Esophagus muscularis mucosa (tissue), 4 donors: ENCODE measurements at regions not wholly inside any gene's neighbourhood (a gene's known extent, or its start where the extent isn't known, plus 50 kb on each side); places are given as distances from the start of the nearest gene placed in this dataset.
"Not testable (repeated sequence)": the region's sequence is repeated elsewhere in the genome, so short reads cannot be mapped to it uniquely, and the experiment has no call there.

Experiments used
- DNase-seq: peaks from one replicate; pipeline ENCODE4 v3.0.0-alpha.2; 2017; ENCODE audit errors: extremely low spot score
- H3K27ac ChIP-seq, 4 donors: fragments of 200-600 bp; sonication (generic); replicated peaks in 1 of 4; 1 replicate in 3 of 4; 2 replicates in 1 of 4; pipeline ENCODE4 v1.5.1; 2016 to 2019; ENCODE audit warnings: mild to moderate bottlenecking in 1 of 4
- H3K27me3 ChIP-seq, 4 donors: fragments of 200-600 bp; sonication (generic); one replicate each; pipeline versions ENCODE4 v1.5.1 to v1.6.0; 2016 to 2019
- H3K36me3 ChIP-seq, 4 donors: fragments of 200-600 bp; sonication (generic); one replicate each; pipeline ENCODE4 v1.5.1; 2016 to 2019
- H3K4me1 ChIP-seq, 4 donors: fragments of 200-600 bp; sonication (generic); one replicate each; pipeline ENCODE4 v1.5.1; 2016 to 2019
- H3K4me3 ChIP-seq, 4 donors: fragments of 200-600 bp; sonication (generic); 1 replicate in 2 of 4; 2 replicates in 2 of 4; pipeline ENCODE4 v1.5.1; 2016 to 2019; ENCODE audit warnings: mild to moderate bottlenecking in 4 of 4, moderate library complexity in 1 of 4
- H3K9me3 ChIP-seq, 4 donors: fragments of 200-600 bp; sonication (generic); 1 replicate in 3 of 4; 2 replicates in 1 of 4; pipeline ENCODE4 v1.5.1; 2016 to 2019
- EP300 ChIP-seq: sonication (generic); formaldehyde crosslinking; IDR thresholded peaks from one replicate; pipeline ENCODE4 v1.6.1; 2017; ENCODE audit warnings: antibody characterized with exemption
- POLR2A ChIP-seq: fragments of 450-650 bp; IDR thresholded peaks from one replicate; pipeline ENCODE4 v1.6.1; 2017; ENCODE audit warnings: antibody characterized with exemption, moderate library complexity, mild to moderate bottlenecking, low read depth
- POLR2AphosphoS5 ChIP-seq, 2 donors: sonication (generic); formaldehyde crosslinking; IDR thresholded peaks; one replicate each; pipeline ENCODE4 v1.6.1; 2017; ENCODE audit warnings: antibody characterized with exemption in 2 of 2
- WGBS: methylation state at CpG from one replicate; pipeline ENCODE4 v1.1.5; 2018; 5-methylcytosine and 5-hydroxymethylcytosine counted together
- intact Hi-C: fragments of 100-400 bp; cut with DNase I; formaldehyde crosslinking; loops from one replicate; pipeline ENCODE4 v1.15.1; 2023
- TF ChIP-seq, protein P1 (sequence below), 3 experiments: fragments of 200-600 bp in 2 of 3; fragments of 450-650 bp in 1 of 3; sonication (generic) in 2 of 3; IDR thresholded peaks; one replicate each; pipeline ENCODE4 v1.5.1; 2017 to 2019; ENCODE audit warnings: antibody characterized with exemption in 3 of 3, mild to moderate bottlenecking in 2 of 3, moderate library complexity in 1 of 3

DNA sequence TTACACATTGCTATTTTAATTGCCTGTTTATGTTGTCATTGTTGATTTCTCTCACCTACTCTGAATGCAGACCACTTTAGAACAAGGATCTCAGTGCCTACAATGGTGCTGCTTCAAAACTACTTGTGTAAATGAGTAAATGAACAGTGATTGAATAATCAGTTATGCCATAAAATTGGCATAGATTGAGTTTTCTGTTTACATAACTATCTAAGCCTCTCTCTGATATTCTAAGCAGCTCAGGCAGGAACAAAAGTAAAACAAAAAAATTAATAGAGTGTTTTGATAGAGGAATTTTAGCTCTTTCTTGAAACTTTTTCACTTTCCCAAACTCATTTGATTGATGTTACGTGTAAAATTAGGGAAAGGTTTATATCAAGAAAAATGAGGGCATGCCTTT is 232.3 kb upstream of the KITLG start:
- Histone ChIP-seq H3K27me3 (no peaks in the 10 kb centered on the region), H3K9me3 (no peaks in the 10 kb centered on the region), H3K36me3 (no peaks in the 10 kb centered on the region), H3K27ac (no peak overlapping the region), H3K4me1 (peaks cover 0 to 51% (median 23%) of the 10 kb centered on the region in 4 donors), H3K4me3 (no peak overlapping the region)
- intact Hi-C loops = no loop called here
- 90% methylated on average over 1 of the region's 1 CpG for WGBS
- no peak for DNase-seq
- TF ChIP-seq POLR2A = no peak
- TF ChIP-seq, protein P1, sequence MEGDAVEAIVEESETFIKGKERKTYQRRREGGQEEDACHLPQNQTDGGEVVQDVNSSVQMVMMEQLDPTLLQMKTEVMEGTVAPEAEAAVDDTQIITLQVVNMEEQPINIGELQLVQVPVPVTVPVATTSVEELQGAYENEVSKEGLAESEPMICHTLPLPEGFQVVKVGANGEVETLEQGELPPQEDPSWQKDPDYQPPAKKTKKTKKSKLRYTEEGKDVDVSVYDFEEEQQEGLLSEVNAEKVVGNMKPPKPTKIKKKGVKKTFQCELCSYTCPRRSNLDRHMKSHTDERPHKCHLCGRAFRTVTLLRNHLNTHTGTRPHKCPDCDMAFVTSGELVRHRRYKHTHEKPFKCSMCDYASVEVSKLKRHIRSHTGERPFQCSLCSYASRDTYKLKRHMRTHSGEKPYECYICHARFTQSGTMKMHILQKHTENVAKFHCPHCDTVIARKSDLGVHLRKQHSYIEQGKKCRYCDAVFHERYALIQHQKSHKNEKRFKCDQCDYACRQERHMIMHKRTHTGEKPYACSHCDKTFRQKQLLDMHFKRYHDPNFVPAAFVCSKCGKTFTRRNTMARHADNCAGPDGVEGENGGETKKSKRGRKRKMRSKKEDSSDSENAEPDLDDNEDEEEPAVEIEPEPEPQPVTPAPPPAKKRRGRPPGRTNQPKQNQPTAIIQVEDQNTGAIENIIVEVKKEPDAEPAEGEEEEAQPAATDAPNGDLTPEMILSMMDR (IDR thresholded peaks at IDR 0.05) = no peak
- no peak for TF ChIP-seq EP300
- no peak for TF ChIP-seq POLR2AphosphoS5 (IDR thresholded peaks at IDR 0.05)

- intact Hi-C loops = no loop called here
- Histone ChIP-seq H3K4me1 (peaks cover 0 to 38% (median 10%) of the 10 kb centered on the region in 4 donors), H3K4me3 (no peak overlapping the region), H3K27ac (no peak overlapping the region), H3K36me3 (no peaks in the 10 kb centered on the region), H3K9me3 (no peaks in the 10 kb centered on the region), H3K27me3 (no peaks in the 10 kb centered on the region)
- no peak for DNase-seq
- 76% methylated on average over 1 of the region's 1 CpG for WGBS
- TF ChIP-seq POLR2A (no peak), EP300 (no peak), POLR2AphosphoS5 (IDR thresholded peaks at IDR 0.05) (no peak)
- TF ChIP-seq, protein P1 (IDR thresholded peaks at IDR 0.05) = no peak
These were observed 230.5 kb upstream of the KITLG start for GRCh38 chr12:88810806-88811205.

DNA sequence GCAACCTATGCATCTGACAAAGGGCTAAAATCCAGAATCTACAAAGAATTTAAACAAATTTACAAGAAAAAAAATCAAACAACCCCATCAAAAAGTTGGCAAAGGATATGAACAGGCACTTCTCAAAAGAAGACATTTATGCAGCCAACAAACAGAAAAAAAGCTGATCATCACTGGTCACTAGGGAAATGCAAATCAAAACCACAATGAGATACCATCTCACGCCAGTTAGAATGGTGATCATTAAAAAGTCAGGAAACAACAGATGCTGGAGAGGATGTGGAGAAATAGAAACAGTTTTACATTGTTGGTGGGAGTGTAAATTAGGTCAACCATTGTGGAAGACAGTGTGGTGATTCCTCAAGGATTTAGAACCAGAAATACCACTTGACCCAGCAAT is 229.6 kb upstream of the KITLG start:
- WGBS = 83% methylated on average over 1 of the region's 1 CpG
- H3K36me3 ChIP-seq, H3K27me3 ChIP-seq, H3K4me3 ChIP-seq, intact Hi-C loops, H3K27ac ChIP-seq, DNase-seq, H3K9me3 ChIP-seq: not testable (repeated sequence)
- H3K4me1 ChIP-seq = peaks cover 0 to 34% (median 7%) of the 10 kb centered on the region in 4 donors

DNA sequence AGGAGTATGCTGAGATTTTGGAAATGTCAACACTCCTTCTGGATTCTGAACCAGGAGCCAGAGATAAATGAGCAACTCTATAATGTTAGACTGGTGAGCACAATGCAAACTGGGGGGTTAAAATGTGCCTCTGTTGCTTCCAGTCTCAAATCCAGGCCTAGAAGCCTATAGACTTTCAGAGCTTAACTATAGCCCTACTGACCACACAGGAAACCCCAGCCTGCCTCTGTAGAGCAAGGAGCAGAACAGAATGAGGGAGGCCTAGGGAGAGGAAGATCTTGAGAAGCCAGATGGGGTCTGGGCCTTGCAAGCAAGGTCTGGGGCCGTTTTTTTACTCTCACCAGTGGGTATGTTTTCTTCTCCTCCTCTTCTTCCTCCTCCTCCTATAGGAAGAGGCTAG is 225.4 kb upstream of the KITLG start:
- no peak for DNase-seq
- intact Hi-C loops = no loop called here
- H3K4me3 ChIP-seq = no peak overlapping the region
- no peak for TF ChIP-seq EP300
- TF ChIP-seq POLR2A = no peak
- no peak for TF ChIP-seq POLR2AphosphoS5 (IDR thresholded peaks at IDR 0.05)
- TF ChIP-seq, protein P1 (IDR thresholded peaks at IDR 0.05) = no peak
- WGBS = 58% methylated on average over 1 of the region's 1 CpG
- H3K9me3 ChIP-seq = no peaks in the 10 kb centered on the region
- peaks cover 0 to 20% (median 1%) of the 10 kb centered on the region in 4 donors for H3K4me1 ChIP-seq
- no peaks in the 10 kb centered on the region for H3K36me3 ChIP-seq
- H3K27ac ChIP-seq = no peak overlapping the region
- H3K27me3 ChIP-seq = no peaks in the 10 kb centered on the region

- no peak for TF ChIP-seq POLR2AphosphoS5 (IDR thresholded peaks at IDR 0.05)
- Histone ChIP-seq H3K4me1 (peaks cover 0 to 17% (median 1%) of the 10 kb centered on the region in 4 donors), H3K36me3 (no peaks in the 10 kb centered on the region), H3K27me3 (no peaks in the 10 kb centered on the region), H3K4me3 (no peak overlapping the region), H3K9me3 (no peaks in the 10 kb centered on the region), H3K27ac (no peak overlapping the region)
- no peak for DNase-seq
- WGBS = 92% methylated on average over 2 of the region's 2 CpGs
- intact Hi-C loops = no loop called here
These were observed 225.0 kb upstream of the KITLG start for GRCh38 chr12:88805286-88805685.

GRCh38 chr12:88802096-88802706 is 221.9 kb upstream of the KITLG start:
- no peaks in the 10 kb centered on the region for H3K36me3 ChIP-seq
- no peaks in the 10 kb centered on the region for H3K9me3 ChIP-seq
- intact Hi-C loops = no loop called here
- no peak for DNase-seq
- H3K27me3 ChIP-seq = no peaks in the 10 kb centered on the region
- H3K4me3 ChIP-seq = no peak overlapping the region
- no peak overlapping the region for H3K27ac ChIP-seq
- H3K4me1 ChIP-seq = peaks cover 0 to 9% (median 1%) of the 10 kb centered on the region in 4 donors
- TF ChIP-seq POLR2AphosphoS5 (IDR thresholded peaks at IDR 0.05) (no peak), EP300 (no peak), POLR2A (no peak)
- TF ChIP-seq, protein P1 (IDR thresholded peaks at IDR 0.05) = no peak
- 72% methylated on average over 3 of the region's 3 CpGs for WGBS
